WTC11 (cell line): ENCODE measurements at regions not wholly inside any gene's neighbourhood (a gene's known extent, or its start where the extent isn't known, plus 50 kb on each side); places are given as distances from the start of the nearest gene placed in this dataset.

Experiments
- ATAC-seq: fragments of 200-7000 bp; cut with Tn5 transposase; 2 replicates; pipeline ENCODE4 v1.10.0; 2021; ENCODE audit warnings: mild to moderate bottlenecking, moderate library complexity
- CTCF ChIA-PET: fragments of 300-600 bp; sonication (Branson Sonifier 250); formaldehyde crosslinking; loops from one replicate; lab custom pipeline; 2021; ENCODE audit warnings: antibody characterized with exemption; lab: Charles Lee
- POLR2A ChIA-PET: fragments of 350-600 bp; sonication (Branson Sonifier 250); formaldehyde crosslinking; loops from one replicate; lab custom pipeline; 2021; ENCODE audit warnings: antibody characterized with exemption; lab: Charles Lee
- DNase-seq: peaks from one replicate; pipeline ENCODE4 v3.0.0; 2021; ENCODE audit warnings: low spot score
- H3K27ac Mint-ChIP-seq: 2 replicates; pipeline ENCODE4 v1.8.0; 2021; ENCODE audit warnings: mixed read lengths
- H3K27me3 Mint-ChIP-seq: 2 replicates; pipeline ENCODE4 v1.8.0; 2021; ENCODE audit warnings: low read depth, mild to moderate bottlenecking, moderate library complexity, mixed read lengths
- H3K36me3 Mint-ChIP-seq: 2 replicates; pipeline ENCODE4 v1.8.0; 2021; ENCODE audit warnings: mixed read lengths
- H3K4me1 Mint-ChIP-seq: 2 replicates; pipeline ENCODE4 v1.8.0; 2022; ENCODE audit warnings: mixed read lengths
- H3K4me3 Mint-ChIP-seq: 2 replicates; pipeline ENCODE4 v1.8.0; 2021; ENCODE audit warnings: mild to moderate bottlenecking, moderate library complexity, mixed read lengths
- H3K9me3 Mint-ChIP-seq: 2 replicates; pipeline ENCODE4 v1.8.0; 2021; ENCODE audit warnings: mixed read lengths
- CBFB ChIP-seq: sonication (generic); formaldehyde crosslinking; IDR thresholded peaks from 2 replicates; pipeline ENCODE4 v1.8.1; 2022; ENCODE audit warnings: mild to moderate bottlenecking, low read depth, missing genetic modification reagents
- CREB1 ChIP-seq: sonication (generic); formaldehyde crosslinking; IDR thresholded peaks from 2 replicates; pipeline ENCODE4 v1.8.0; 2023; ENCODE audit warnings: mild to moderate bottlenecking, missing genetic modification reagents
- FOXP1 ChIP-seq: sonication (generic); formaldehyde crosslinking; IDR thresholded peaks from 2 replicates; pipeline ENCODE4 v1.8.0; 2022; ENCODE audit warnings: missing genetic modification reagents, mild to moderate bottlenecking, moderate library complexity, borderline replicate concordance
- GTF2I ChIP-seq: fragments of 250-450 bp; sonication (Bioruptor Pico); conservative IDR thresholded peaks from 2 replicates; pipeline ENCODE4 v1.4.0; 2021; ENCODE audit warnings: mild to moderate bottlenecking
- HMGA2 ChIP-seq: fragments of 250-450 bp; sonication (Bioruptor Pico); IDR thresholded peaks from 2 replicates; pipeline ENCODE4 v1.4.0; 2021; ENCODE audit warnings: mild to moderate bottlenecking, moderate library complexity
- JUN ChIP-seq: sonication (generic); formaldehyde crosslinking; IDR thresholded peaks from 2 replicates; pipeline ENCODE4 v1.8.0; 2023; ENCODE audit warnings: mild to moderate bottlenecking, missing genetic modification reagents
- KAT7 ChIP-seq: sonication (generic); formaldehyde crosslinking; IDR thresholded peaks from 2 replicates; pipeline ENCODE4 v1.8.1; 2023; ENCODE audit warnings: missing genetic modification reagents, mild to moderate bottlenecking, borderline replicate concordance
- NFATC4 ChIP-seq: fragments of 250-450 bp; sonication (Bioruptor Pico); IDR thresholded peaks from 2 replicates; pipeline ENCODE4 v1.9.0; 2021; ENCODE audit warnings: mild to moderate bottlenecking
- NFE2L1 ChIP-seq: sonication (generic); formaldehyde crosslinking; IDR thresholded peaks from 2 replicates; pipeline ENCODE4 v1.8.1; 2023; ENCODE audit warnings: missing genetic modification reagents
- PRRX2 ChIP-seq: fragments of 250-450 bp; sonication (Bioruptor Pico); IDR thresholded peaks from 2 replicates; pipeline ENCODE4 v1.8.0; 2021; ENCODE audit warnings: mild to moderate bottlenecking
- TEAD1 ChIP-seq: sonication (generic); formaldehyde crosslinking; IDR thresholded peaks from 2 replicates; pipeline ENCODE4 v1.8.0; 2022; ENCODE audit warnings: mild to moderate bottlenecking, missing genetic modification reagents
- TP53 ChIP-seq: sonication (generic); formaldehyde crosslinking; IDR thresholded peaks from 2 replicates; pipeline ENCODE4 v1.8.1; 2023; ENCODE audit warnings: mild to moderate bottlenecking, missing genetic modification reagents
- ZNF219 ChIP-seq: sonication (generic); formaldehyde crosslinking; IDR thresholded peaks from 2 replicates; pipeline ENCODE4 v1.8.0; 2023; ENCODE audit warnings: missing genetic modification reagents, mild to moderate bottlenecking, borderline replicate concordance
- ZNF232 ChIP-seq: sonication (generic); formaldehyde crosslinking; IDR thresholded peaks from 2 replicates; pipeline ENCODE4 v1.8.0; 2022; ENCODE audit warnings: mild to moderate bottlenecking, missing genetic modification reagents
- ZNF423 ChIP-seq: fragments of 250-450 bp; sonication (Bioruptor Pico); IDR thresholded peaks from 2 replicates; pipeline ENCODE4 v2.1.2; 2022; ENCODE audit warnings: mild to moderate bottlenecking, moderate library complexity
- TF ChIP-seq, protein P1 (sequence below): sonication (generic); formaldehyde crosslinking; IDR thresholded peaks from 2 replicates; pipeline ENCODE4 v1.8.0; 2022; ENCODE audit warnings: mild to moderate bottlenecking, missing genetic modification reagents
- TF ChIP-seq, protein P2 (sequence below): fragments of 250-450 bp; sonication (Bioruptor Pico); conservative IDR thresholded peaks from 2 replicates; pipeline ENCODE4 v1.9.0; 2021; ENCODE audit warnings: mild to moderate bottlenecking
- TF ChIP-seq, protein P3 (sequence below): fragments of 250-450 bp; sonication (Bioruptor Pico); IDR thresholded peaks from 2 replicates; pipeline ENCODE4 v1.9.0; 2021; ENCODE audit warnings: mild to moderate bottlenecking, borderline replicate concordance
- TF ChIP-seq, protein P4 (sequence below): sonication (generic); formaldehyde crosslinking; IDR thresholded peaks from 2 replicates; pipeline ENCODE4 v1.8.0; 2023; ENCODE audit warnings: mild to moderate bottlenecking, missing genetic modification reagents
- TF ChIP-seq, protein P5 (sequence below): sonication (generic); formaldehyde crosslinking; IDR thresholded peaks from 2 replicates; pipeline ENCODE4 v1.8.1; 2023; ENCODE audit warnings: mild to moderate bottlenecking, missing genetic modification reagents, moderate library complexity
- TF ChIP-seq, protein P6 (sequence below): sonication (generic); formaldehyde crosslinking; IDR thresholded peaks from 2 replicates; pipeline ENCODE4 v1.8.1; 2023; ENCODE audit warnings: mild to moderate bottlenecking, missing genetic modification reagents

DNA sequence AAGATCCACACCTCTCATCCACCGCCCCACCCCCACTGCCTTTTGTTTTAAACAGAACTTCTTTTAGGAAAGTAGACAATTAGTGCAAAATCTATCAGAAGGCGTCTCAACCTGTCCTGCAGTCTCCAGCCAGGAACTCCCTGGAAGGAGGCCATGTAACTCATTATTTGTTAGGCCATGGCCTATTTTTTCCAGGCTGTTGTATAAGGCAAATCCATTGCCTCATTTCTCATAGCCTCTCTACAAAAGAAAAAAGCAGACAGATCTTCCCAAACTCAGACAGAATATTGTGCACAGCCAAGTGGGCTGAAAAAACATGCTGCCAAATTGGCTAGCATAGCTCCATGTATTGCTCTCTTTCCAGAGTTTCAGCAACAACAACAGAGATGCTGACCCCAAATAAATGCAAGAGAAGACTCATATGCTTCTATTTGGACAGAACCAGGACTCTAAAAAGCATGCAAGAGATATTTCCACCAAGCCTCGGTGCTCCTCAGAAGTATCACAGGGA lies 770.7 kb upstream of the CXADR start:
- Mint-ChIP-seq H3K27me3 (no peaks in the 10 kb centered on the region), H3K9me3 (no peaks in the 10 kb centered on the region), H3K36me3 (no peaks in the 10 kb centered on the region), H3K4me3 (no peak overlapping the region), H3K27ac (no peak overlapping the region), H3K4me1 (0 out of 2 replicates have a peak, but pooled peaks cover 2% of the 10 kb centered on the region)
- POLR2A ChIA-PET, result no interaction called here
- no peak for ATAC-seq
- DNase-seq, result no peak
- CTCF ChIA-PET, result no interaction called here
- TF ChIP-seq TEAD1 (CRISPR knock-in tag), result no peak
- no peak for TF ChIP-seq JUN
- TF ChIP-seq PRRX2 (CRISPR knock-in tag), result no peak
- TF ChIP-seq ZNF219 (CRISPR knock-in tag), result no peak
- TF ChIP-seq NFATC4 (CRISPR knock-in tag), result no peak
- TF ChIP-seq, protein P1, sequence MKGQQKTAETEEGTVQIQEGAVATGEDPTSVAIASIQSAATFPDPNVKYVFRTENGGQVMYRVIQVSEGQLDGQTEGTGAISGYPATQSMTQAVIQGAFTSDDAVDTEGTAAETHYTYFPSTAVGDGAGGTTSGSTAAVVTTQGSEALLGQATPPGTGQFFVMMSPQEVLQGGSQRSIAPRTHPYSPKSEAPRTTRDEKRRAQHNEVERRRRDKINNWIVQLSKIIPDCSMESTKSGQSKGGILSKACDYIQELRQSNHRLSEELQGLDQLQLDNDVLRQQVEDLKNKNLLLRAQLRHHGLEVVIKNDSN (CRISPR knock-in tag), result no peak
- TF ChIP-seq, protein P2, sequence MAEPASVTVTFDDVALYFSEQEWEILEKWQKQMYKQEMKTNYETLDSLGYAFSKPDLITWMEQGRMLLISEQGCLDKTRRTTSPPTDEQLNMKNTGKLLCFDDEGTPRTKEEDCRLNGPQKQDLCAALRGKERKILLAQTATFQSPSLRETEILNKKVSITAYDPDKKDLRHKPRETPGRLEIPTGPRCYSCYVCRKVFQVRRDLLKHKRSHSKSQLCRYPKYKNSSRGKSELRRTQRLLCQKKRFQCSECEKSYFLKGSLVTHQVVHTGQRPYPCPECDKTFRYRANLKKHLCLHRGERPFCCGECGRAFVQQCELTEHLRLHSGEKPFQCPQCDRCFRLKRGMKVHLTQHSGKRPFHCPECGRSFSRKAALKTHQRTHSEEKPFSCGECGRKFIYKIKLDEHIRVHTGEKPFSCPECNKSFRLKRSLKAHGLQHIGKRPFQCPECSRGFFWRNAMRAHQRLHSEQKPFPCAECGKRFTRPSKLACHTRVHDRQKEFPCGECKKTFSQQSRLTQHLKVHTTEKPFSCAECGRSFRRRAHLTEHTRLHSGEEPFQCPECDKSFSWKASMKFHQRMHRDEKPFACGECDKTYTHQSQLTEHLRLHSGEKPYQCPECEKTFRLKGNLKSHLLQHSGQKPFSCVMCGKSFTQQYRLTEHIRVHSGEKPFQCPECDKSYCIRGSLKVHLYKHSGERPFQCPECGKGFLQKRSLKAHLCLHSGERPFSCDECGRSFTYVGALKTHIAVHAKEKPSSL (CRISPR knock-in tag), result no peak
- no peak for TF ChIP-seq KAT7 (CRISPR knock-in tag)
- TF ChIP-seq, protein P3, sequence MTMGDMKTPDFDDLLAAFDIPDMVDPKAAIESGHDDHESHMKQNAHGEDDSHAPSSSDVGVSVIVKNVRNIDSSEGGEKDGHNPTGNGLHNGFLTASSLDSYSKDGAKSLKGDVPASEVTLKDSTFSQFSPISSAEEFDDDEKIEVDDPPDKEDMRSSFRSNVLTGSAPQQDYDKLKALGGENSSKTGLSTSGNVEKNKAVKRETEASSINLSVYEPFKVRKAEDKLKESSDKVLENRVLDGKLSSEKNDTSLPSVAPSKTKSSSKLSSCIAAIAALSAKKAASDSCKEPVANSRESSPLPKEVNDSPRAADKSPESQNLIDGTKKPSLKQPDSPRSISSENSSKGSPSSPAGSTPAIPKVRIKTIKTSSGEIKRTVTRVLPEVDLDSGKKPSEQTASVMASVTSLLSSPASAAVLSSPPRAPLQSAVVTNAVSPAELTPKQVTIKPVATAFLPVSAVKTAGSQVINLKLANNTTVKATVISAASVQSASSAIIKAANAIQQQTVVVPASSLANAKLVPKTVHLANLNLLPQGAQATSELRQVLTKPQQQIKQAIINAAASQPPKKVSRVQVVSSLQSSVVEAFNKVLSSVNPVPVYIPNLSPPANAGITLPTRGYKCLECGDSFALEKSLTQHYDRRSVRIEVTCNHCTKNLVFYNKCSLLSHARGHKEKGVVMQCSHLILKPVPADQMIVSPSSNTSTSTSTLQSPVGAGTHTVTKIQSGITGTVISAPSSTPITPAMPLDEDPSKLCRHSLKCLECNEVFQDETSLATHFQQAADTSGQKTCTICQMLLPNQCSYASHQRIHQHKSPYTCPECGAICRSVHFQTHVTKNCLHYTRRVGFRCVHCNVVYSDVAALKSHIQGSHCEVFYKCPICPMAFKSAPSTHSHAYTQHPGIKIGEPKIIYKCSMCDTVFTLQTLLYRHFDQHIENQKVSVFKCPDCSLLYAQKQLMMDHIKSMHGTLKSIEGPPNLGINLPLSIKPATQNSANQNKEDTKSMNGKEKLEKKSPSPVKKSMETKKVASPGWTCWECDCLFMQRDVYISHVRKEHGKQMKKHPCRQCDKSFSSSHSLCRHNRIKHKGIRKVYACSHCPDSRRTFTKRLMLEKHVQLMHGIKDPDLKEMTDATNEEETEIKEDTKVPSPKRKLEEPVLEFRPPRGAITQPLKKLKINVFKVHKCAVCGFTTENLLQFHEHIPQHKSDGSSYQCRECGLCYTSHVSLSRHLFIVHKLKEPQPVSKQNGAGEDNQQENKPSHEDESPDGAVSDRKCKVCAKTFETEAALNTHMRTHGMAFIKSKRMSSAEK, result no peak
- no peak for TF ChIP-seq CBFB (CRISPR knock-in tag)
- TF ChIP-seq FOXP1, result no peak
- TF ChIP-seq CREB1 (CRISPR knock-in tag), result no peak
- TF ChIP-seq GTF2I (CRISPR knock-in tag), result no peak
- TF ChIP-seq, protein P4, sequence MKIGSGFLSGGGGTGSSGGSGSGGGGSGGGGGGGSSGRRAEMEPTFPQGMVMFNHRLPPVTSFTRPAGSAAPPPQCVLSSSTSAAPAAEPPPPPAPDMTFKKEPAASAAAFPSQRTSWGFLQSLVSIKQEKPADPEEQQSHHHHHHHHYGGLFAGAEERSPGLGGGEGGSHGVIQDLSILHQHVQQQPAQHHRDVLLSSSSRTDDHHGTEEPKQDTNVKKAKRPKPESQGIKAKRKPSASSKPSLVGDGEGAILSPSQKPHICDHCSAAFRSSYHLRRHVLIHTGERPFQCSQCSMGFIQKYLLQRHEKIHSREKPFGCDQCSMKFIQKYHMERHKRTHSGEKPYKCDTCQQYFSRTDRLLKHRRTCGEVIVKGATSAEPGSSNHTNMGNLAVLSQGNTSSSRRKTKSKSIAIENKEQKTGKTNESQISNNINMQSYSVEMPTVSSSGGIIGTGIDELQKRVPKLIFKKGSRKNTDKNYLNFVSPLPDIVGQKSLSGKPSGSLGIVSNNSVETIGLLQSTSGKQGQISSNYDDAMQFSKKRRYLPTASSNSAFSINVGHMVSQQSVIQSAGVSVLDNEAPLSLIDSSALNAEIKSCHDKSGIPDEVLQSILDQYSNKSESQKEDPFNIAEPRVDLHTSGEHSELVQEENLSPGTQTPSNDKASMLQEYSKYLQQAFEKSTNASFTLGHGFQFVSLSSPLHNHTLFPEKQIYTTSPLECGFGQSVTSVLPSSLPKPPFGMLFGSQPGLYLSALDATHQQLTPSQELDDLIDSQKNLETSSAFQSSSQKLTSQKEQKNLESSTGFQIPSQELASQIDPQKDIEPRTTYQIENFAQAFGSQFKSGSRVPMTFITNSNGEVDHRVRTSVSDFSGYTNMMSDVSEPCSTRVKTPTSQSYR (CRISPR knock-in tag), result no peak
- no peak for TF ChIP-seq NFE2L1 (CRISPR knock-in tag)

DNA sequence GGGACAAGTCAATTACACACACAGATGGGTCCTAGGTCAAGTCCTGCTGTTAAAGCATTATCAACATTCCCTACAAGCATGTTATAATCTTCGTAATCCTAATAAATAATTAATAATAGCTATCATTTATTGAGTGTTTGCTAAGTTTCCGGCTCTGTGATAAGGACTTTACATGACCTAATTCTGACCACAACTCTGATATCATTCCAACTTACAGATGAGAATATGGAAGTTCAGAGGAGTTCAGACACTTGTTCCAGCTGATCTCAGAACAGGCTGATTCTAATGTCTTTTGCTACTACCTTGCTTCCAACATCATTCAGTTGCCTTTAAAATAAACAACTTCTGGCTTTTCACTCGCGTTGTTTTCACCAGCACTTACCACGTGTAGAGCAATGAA lies 770.1 kb upstream of the CXADR start:
- H3K4me1 Mint-ChIP-seq, result 0 out of 2 replicates have a peak, but pooled peaks cover 2% of the 10 kb centered on the region
- H3K27ac Mint-ChIP-seq, result no peak overlapping the region
- TF ChIP-seq TP53 (CRISPR knock-in tag) (no peak), HMGA2 (no peak), ZNF423 (CRISPR knock-in tag) (no peak), ZNF232 (CRISPR knock-in tag) (no peak)
- TF ChIP-seq, protein P5, sequence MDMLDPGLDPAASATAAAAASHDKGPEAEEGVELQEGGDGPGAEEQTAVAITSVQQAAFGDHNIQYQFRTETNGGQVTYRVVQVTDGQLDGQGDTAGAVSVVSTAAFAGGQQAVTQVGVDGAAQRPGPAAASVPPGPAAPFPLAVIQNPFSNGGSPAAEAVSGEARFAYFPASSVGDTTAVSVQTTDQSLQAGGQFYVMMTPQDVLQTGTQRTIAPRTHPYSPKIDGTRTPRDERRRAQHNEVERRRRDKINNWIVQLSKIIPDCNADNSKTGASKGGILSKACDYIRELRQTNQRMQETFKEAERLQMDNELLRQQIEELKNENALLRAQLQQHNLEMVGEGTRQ (CRISPR knock-in tag), result no peak
- TF ChIP-seq, protein P6, sequence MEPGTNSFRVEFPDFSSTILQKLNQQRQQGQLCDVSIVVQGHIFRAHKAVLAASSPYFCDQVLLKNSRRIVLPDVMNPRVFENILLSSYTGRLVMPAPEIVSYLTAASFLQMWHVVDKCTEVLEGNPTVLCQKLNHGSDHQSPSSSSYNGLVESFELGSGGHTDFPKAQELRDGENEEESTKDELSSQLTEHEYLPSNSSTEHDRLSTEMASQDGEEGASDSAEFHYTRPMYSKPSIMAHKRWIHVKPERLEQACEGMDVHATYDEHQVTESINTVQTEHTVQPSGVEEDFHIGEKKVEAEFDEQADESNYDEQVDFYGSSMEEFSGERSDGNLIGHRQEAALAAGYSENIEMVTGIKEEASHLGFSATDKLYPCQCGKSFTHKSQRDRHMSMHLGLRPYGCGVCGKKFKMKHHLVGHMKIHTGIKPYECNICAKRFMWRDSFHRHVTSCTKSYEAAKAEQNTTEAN (CRISPR knock-in tag), result no peak
- TF ChIP-seq, protein P1 (CRISPR knock-in tag), result no peak
- H3K36me3 Mint-ChIP-seq, result no peaks in the 10 kb centered on the region
- no peaks in the 10 kb centered on the region for H3K9me3 Mint-ChIP-seq
- CTCF ChIA-PET, result no interaction called here
- ATAC-seq (no peak), DNase-seq (no peak)
- no peaks in the 10 kb centered on the region for H3K27me3 Mint-ChIP-seq
- no peak overlapping the region for H3K4me3 Mint-ChIP-seq
- POLR2A ChIA-PET, result no interaction called here
